NCI-H69 (cell line): ENCODE measurements at regions not wholly inside any gene's neighbourhood (a gene's known extent, or its start where the extent isn't known, plus 50 kb on each side); places are given as distances from the start of the nearest gene placed in this dataset.
"Not testable (repeated sequence)": the region's sequence is repeated elsewhere in the genome, so short reads cannot be mapped to it uniquely, and the experiment has no call there.

Experiments
- DNase-seq: peaks from one replicate; lab custom pipeline; 2025; lab: John Stamatoyannopoulos, UW

DNA sequence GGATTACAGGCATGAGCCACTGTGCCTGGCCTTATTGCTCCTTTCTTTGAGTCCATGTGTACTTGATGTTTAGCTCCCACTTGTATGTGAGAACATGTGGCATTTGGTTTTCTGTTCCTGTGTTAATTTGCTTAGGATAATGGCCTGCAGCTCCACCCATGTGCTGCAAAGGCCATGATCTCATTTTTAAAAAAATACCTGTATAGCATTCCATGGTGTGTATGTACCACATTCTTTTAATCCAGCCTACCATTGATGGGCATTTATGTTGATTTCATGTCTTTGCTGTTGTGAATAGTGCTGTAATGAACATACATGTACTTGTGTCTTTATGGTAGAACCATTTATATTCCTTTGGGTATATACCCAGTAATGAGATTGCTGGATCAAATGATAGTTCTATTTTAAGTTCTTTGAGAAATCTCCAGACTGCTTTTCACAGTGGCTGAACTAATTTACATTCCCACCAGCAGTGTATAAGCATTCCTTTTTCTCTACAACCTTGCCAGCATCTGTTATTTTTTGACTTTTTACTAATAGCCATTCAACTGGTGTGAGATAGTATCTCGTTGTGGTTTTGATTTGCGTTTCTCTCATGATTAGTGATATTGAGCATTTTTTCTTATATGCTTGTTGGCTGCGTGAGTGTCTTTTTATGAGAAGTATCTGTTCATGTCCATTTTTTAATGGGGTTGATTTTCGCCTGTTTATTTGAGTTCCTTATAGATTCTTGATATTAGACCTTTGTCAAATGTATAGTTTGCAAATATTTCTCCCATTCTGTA, 136.4 kb upstream of the SPRED2 start:
- not testable (repeated sequence) for DNase-seq

DNA sequence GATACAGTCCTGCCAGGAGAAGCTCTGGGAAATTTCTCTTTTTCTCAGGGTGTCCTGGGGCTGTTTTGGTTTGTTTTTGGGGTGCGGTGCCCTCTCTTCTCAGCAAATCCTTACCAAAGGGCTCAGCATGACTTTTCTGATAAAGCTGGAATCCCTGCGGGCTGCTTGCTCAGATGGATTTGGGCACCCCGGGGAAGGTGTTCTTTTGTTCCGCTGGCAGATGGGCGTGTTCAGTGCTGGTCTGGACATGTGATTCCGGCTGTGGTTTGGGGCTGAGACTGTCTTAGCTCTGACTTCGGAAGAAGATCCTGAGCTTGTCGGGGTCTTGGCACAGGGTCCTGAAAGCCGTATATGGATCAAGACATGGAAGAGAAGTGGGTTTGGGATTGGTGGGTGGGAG, 134.2 kb upstream of the SPRED2 start:
- peak; percentile 36 for DNase-seq

DNA sequence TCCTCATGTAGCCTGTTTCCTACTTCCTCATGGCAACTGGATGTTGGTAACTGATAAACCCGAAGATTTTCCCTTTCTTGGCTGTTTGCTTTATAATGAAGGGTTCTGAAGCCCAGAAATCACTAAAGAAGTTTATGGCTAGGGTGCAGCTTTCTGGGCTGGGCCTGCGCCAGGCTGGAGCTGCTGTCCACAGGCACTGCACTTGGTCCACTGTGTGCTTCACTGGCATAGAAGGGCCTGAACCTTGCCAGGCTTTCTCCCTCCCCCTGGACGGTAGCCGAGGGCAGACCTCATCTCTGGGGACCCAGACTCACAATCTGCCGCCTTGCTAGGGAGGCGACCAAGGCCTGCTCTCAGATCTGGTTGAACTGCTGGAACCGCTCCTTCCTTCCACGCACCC, 133.3 kb upstream of the SPRED2 start:
- no peak for DNase-seq

DNA sequence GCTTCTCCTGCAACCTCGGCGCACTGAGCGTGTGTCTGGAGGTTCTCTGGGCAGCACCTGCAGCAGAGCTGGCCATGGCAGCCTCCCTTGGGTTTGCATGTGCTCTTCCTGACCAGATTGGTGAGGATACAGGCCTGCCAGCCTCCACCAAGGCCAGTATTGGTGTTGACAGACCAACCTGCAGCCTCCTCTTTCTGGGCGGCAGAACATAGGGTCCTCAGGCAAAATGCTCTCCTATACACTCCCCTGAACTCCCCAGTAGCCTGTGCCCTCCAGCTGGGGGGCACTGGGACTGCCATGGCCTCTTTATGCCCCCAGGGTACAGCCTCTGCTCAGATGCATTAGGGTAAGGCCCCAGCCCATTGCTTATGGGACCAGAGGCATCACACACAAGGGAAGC, 131.9 kb upstream of the SPRED2 start:
- no peak for DNase-seq

DNA sequence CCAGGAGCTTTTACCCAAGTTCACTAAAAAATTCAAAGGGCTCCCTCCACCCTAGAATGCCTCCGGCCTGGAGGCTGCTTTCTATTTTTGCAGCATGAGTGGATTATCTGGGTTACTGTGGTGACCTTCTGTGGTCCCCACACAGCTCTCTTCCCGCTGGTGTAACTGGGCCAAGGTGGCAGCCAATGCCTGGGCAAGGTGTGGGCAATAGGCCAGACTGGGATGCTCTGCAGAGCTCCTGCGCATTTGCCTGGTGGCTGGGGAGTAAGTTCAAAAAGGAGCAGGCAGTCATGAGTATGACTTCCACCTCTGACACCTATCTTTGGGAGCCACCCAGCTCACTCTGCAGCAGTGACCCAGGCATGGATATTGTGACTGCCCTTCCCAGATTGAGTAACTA, 130.5 kb upstream of the SPRED2 start:
- no peak for DNase-seq

DNA sequence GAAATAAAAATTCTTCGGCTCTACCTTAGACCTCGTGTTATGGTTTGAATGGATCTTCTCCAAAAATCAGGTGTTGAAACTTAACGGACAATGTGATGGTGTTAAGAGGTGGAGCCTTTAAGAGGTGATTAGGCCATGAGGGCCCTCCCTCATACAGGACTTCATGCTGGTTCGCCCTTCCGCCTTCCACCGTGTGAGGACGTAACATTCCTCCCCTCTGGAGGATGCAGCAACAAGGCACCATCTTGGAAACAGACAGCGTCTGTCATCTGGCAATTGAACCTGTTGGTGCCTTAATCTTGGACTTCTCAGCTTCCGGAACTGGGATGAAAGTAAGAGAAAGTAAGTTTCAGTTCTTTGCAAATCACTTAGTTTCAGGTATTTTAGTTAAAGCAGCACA, 126.3 kb upstream of the SPRED2 start:
- DNase-seq, result no peak

DNA sequence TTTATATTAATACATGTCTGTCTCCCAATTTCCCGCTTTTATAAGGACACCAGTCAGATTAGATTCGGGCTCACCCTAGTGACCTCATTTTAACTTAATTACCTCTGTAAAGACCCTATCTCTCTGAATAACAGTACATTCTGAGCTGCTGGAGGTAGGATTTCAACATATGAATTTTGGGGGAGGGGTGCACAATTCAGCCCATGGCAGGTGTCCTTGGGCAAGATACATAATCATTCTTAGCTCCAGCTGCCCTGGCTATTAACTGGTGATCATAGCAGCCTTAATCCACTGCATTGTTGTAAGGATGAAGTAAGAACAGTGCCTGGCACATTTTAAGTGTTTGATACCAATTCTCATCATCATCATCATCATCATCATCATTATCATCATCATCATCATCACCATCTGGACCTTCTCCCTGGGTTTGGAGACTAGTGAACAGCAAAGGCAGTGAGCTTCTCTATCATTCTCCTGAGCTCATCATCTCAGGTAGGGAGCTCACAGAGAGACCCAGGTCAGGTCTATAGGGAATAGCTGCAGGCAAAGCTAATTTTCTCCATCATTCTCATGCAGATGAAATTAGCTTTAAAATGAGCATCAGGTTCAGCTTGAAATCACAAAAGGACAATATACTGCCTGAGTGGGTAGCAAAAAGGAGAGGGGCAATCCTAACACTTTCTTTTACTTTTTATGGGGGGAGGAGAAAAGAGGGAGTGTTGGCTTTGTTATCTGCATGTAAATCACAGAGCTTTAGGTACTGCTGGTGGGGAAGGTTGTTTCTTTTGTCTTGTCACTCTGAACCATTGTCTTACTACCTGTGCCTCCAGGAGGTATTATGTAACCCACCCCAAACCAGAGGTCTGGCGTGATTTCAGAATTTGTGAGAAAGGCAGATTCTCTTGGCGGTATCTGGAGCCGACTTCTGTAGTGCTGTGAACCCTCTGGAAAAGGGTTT, 125.5 kb upstream of the SPRED2 start:
- DNase-seq, result no peak

DNA sequence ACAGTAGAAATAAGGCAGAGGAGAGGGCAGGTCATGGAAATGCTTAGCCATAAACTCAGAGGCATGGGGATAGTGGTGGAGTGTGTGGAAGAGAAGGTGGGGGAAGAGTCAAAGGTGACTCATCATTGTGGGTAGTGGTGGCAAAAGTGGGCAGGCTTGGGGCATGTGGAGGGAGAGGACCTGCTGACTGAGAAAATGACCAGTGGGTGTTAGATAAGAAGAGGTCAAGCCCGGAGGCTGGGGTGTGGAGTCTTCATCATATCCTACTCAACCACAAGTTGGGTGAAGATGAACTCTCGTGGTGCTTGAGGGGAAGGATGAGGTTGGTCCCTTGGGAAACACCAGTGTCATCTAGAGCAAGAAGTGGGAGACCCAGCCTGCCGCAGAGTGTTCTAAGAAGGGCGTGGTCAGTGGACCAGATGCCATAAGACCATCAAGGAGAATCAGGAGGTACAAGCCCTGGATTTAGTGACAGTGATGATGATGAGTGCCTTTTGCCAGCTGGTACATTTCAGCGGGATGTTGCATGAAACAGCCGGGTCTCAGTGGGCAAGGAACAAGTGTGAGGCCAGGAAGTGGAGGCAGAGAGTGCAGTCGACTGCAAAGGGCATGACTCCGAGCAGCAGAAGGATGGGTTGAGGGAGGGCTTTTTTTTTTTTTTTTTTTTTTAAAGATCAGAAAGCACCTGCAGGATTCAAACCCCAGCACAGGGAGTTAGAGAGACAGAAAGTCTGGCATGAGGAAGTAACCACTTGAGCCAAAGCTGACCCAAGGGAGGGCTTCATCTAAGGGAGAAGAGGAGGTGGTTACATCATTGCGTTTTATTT, 122.6 kb upstream of the SPRED2 start:
- DNase-seq, result no peak

DNA sequence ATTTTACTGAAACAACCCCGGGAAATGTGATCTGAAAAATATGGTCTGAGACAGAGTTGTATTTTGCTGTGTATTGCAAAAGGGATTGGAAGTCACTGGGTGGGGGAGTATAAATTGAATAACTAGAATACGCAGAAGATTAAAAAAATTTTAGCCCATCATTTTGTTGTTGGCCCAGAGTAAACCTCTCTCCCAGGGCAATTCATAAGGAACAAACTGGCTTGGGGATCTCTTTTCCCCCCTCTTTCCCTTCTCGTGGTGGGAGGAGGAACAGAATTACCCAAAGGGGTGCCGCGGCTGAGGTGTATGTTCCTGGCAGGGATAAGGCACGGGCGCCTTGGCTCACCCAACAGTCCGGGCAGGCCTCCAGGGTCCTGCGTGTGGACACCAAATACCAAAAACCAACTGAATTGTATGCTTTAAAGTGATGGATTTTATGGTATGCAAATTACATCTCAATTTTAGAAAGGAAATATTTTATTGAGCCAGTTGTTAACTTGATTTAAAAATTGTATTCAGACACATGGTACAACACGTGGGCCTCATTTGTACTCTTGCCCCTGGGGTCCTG, 121.2 kb upstream of the SPRED2 start:
- no peak for DNase-seq

DNA sequence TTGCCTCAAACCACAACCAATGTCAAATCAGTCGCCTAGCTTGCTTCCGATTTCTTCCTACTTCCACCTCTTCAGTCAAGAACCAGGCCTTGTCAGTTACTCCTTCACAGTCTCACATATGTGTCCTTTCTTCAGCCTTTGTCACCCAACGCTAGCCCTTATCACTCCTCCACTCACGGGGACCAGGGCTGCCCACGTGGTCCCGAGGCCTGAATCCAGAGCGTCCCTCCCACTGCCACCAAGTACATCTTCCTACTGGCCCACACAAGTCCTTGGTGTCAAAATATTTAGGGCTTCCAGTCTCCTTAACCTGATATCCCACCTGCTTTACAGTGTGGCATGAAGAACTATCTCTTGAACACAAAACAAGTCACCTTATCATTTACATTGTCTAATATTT, 119.1 kb upstream of the SPRED2 start:
- DNase-seq, result no peak

DNA sequence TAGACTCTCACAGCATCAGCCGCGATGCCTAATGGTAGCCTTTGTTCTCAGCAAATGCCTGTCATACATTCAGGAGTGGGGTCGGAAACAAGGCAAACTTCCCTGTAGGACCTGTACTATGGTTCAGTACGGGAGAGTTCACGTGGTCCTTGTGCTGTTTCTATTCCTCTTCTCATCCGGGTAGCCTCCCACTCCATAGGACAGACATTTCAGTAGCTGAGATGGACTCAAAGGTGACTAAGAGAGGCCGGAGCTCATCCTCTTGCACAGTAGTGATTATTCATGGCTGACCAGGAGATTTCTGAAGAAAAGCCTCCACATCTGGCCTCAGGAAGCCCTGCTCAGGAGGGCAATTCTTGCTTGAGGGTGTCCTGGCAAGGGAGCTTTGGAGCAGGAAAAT, 117.8 kb upstream of the SPRED2 start:
- DNase-seq, result no peak

DNA sequence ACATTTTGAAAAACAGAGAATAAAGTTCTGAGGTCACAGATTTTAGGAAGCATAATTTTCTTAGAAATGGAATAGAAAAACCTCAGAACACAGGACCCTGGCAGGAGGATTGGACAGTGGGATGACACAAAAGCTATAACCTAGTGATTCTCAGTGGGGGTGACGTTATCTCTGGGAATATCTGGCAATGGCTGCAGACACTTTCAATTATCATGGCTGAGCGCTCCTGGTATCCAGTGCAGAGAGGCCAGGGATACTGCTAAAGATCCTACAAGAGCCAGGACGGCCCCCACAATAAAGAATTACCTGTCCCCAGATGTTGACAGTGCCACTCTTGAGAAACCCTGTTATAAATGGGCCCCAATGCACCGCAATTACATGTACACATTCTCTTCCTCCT, 117.2 kb upstream of the SPRED2 start:
- no peak for DNase-seq

DNA sequence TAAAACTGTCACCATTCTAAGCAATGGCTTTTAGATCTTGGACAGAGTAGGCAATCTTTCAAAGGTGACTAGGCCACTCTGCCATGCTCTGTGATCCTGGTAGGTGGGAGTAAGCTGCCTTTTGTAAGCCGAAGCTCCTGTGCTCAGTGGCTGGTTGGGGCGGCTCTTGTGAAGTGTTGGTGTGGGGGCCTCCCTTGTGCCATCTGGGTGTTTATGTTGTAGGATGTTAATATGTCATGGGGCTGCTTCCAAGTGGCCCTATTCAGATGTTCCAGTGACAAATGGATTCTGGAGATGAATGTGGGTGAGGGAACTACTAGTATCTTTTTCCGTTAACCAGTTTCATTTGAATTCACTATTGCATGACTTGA, 116.8 kb upstream of the SPRED2 start:
- no peak for DNase-seq

DNA sequence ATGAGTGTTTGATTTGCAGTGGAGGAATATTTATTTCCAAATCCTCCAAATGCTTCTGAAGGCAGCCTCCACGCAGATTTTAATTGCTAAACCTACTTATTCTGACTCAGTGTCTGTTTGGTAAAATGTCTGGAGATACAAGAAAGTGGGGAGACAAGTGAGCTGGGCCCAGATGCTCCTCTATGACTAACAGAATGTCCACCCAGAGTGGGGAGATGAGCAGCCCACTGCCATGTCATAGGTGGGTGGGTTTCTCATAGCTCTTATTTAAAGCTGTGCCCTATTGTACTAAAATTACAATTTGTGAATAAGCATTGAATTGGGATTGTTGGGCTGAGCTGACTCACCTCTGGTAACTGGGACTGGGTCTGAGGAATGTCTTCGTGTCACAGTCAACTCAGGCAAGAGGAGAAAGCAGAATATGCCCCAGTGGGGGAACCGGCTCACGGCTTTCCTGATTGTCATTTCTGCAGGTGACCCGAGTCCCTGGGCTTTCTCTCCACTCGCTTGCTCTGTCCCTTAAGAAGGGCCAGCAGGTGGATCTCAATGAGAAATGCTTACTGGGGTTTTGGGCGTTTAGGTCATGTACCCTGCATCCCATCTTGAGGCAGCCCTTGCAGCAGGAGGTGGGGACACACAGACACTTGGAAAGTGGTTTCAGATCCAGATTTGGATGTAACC, 116.3 kb upstream of the SPRED2 start:
- no peak for DNase-seq

DNA sequence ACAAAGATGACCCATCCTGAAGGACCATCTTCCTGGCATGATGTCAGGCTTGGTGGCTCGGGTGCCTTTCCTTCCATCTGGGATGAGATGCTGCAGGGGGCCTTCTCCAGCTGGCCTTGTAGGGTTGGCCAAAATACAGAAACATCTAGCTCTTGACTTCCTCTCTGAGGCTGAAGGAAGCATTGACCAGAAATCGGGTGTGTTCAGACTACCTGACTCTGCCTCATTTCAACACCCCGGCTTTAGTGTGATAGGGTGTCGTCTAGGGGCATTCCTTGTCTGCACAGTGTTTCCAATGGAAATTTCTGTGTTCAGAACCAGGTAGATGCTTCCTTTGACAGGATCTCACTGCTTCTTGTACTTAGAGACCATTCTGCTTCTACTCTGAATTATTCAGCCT, 115.7 kb upstream of the SPRED2 start:
- DNase-seq, result no peak

DNA sequence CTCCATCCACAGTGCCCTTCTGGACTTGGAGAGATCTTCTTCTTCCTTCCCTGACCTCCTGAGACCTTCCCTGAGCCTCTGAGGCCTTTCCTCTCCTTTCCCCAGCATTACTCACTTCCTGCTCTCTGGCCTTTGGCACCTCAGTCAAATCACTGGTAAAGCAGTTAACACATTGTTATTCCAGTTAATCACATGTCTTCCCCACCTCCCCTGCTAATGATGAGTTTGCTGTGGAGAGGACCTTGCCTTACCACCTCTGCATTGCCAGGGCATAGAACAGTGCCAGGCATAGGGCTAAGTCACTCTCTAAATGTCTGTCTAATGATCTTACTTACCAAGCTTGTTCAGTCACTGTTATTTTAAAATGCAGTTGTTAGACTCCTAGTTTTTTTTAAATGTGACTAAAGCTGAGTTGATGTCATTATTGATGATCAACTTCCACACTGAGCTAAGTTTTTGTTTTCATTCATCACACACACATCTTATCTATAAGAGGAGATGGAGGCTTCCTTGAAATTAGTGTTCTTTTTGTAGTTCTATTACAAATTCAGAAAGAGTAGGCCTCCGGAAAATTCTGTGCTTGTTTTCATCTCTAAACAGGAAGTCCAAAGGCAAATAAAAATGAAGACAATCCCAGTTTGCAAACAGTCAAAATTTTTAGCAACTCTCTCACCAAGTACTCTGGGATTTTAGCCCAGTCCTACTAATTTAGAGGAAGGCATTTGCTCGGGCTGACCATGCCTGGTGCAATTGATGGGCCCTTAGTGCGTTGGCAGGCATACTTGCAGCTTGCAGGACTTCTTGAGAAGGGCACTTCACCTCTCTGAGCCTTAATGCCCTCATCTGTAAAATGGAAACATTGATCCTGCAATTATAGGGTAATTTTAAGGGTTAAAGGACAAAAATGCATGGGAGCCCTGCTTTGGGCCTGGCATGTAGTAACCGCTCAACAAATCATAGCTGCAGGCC, 113.7 kb upstream of the SPRED2 start:
- DNase-seq, result no peak

DNA sequence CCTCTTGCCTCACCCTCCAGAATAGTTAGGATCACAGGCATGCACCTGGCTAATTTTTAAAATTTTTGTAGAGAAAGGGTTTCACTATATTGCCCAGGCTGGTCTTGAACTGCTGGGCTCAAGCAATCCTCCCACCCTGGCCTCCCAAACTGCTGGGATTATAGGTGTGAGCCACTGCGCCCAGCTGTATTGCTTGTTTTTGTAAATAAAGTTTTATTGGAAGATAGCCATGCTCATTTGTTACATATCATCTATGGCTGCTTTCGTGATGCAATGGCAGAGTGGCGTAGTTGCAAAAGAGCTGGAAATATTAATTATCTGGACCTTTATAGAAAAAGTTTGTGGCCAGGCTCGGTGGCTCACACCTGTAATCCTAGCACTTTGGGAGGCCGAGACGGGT, 109.4 kb upstream of the SPRED2 start:
- no peak for DNase-seq

DNA sequence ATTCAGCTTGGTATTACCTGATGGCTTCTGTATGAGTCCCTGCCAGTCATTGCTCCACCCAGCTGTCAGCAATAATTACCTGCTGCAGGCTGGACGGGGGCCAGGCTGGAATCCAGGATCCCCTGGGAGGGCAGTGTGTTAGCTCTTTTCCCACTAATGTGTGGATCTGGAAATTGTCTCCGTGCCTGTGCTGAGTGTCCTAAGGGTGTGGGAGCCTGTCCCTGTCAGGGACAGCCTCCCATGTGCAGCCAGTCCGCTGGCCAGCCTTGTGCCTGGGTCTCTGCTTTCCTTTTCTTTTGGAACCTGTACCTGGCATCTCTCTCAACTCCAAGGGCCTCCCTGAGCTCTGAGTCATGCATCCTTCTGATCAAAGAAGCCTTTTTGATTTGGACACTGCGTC, 107.2 kb upstream of the SPRED2 start:
- peak; percentile 67 for DNase-seq

DNA sequence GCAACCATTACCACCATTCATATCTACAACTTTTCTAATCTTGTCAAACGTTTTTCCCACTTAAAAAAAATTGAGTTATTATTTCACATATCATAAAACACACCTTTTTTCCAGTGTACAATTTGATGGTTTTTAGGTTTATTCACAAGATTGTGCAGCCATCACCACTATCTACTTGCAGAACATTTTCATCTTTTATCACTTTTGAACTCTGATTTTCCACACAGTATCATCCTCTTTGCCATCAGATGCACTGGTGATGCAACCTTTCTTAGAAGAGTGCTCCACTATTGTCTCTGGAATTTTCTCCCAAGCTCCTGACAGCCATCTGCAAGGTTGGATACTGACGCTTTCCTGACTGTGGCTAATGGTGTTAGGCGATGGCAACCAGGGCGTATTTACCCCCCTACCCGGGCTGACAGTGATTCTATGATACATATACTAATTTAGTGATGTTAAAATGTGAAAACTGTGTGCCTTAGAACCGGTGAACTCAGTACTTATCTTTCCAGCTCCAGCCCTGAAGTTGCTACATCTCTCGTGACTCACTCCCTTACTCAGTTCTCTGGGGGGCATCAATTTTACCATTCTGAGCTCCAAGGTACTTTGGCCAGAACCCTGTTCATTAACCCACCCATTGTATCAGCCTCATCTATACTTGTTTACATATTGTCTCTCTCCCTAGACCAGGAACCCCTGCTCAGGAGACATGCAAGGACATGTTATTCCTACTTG, 105.4 kb upstream of the SPRED2 start:
- DNase-seq, result no peak

DNA sequence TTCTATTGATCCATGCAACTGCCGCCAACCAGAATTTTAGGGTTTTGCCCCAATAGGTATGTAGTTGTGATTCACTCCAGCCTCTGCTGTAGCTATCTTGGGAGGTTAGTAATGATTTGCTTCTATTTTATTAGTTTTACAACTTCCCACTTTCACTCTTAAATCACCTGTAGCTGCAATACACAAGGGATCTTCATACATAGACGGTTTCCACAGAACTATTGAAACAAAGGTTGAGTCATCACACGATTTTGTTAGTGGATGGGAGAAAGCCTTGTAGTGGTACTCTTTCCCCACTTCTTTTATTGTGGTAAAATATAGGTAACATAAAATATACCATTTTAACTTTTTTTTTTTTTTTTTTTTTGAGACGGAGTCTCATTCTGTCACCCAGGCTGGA, 104.2 kb upstream of the SPRED2 start:
- no peak for DNase-seq
